PC-9 (cell line): ENCODE measurements at regions not wholly inside any gene's neighbourhood (a gene's known extent, or its start where the extent isn't known, plus 50 kb on each side); places are given as distances from the start of the nearest gene placed in this dataset.

ENCODE experiments used
- BruUV-seq: library from RNA; stranded (reverse); fragments of 400-500 nt; replicated peaks from 2 replicates; lab custom pipeline; 2021; lab: Mats Ljungman, UMichigan
- CTCF ChIA-PET: fragments of 300-600 bp; sonication (Branson Sonifier 250); formaldehyde crosslinking; loops from one replicate; lab custom pipeline; 2022; ENCODE audit warnings: antibody characterized with exemption; lab: Charles Lee
- POLR2A ChIA-PET: fragments of 300-600 bp; sonication (Branson Sonifier 250); formaldehyde crosslinking; loops from one replicate; lab custom pipeline; 2022; ENCODE audit warnings: antibody characterized with exemption; ENCODE audit not compliant: unreplicated experiment; lab: Charles Lee
- DNase-seq, 2 experiments: peaks; one replicate each; pipeline versions ENCODE4 v3.0.0 to v3.0.0-alpha.2; 2015 to 2022; ENCODE audit warnings: mixed read lengths in 1 of 2
- H2AFZ ChIP-seq: fragments of 200-600 bp; sonication (generic); 2 replicates; pipeline ENCODE4 v1.8.1; 2017; ENCODE audit warnings: antibody characterized with exemption
- H3F3A ChIP-seq: fragments of 200-600 bp; sonication (generic); 2 replicates; pipeline ENCODE4 v1.8.1; 2017; ENCODE audit warnings: antibody characterized with exemption, mild to moderate bottlenecking, low read depth; ENCODE audit not compliant: insufficient read depth
- H3K27ac ChIP-seq: fragments of 200-600 bp; sonication (generic); 2 replicates; pipeline ENCODE4 v1.6.1; 2016; ENCODE audit warnings: mixed run types
- H3K27me3 ChIP-seq: fragments of 200-600 bp; sonication (generic); 2 replicates; pipeline ENCODE4 v1.6.1; 2016; ENCODE audit warnings: low read depth, mixed run types; ENCODE audit not compliant: insufficient read depth
- H3K36me3 ChIP-seq: fragments of 200-600 bp; sonication (generic); 2 replicates; pipeline ENCODE4 v1.6.1; 2016; ENCODE audit warnings: low read depth, mixed run types
- H3K4me1 ChIP-seq: fragments of 200-600 bp; sonication (generic); replicated peaks from 2 replicates; pipeline ENCODE4 v1.6.1; 2016; ENCODE audit warnings: mixed run types; ENCODE audit not compliant: insufficient read depth
- H3K4me2 ChIP-seq: fragments of 200-600 bp; sonication (generic); 2 replicates; pipeline ENCODE4 v1.6.1; 2017; ENCODE audit warnings: mixed run types
- H3K4me3 ChIP-seq: fragments of 200-600 bp; sonication (generic); 2 replicates; pipeline ENCODE4 v1.6.1; 2016; ENCODE audit warnings: mixed run types
- H3K79me2 ChIP-seq: fragments of 200-600 bp; sonication (generic); 2 replicates; pipeline ENCODE4 v1.6.1; 2017; ENCODE audit warnings: low read depth, mixed run types
- H3K9me2 ChIP-seq: fragments of 200-600 bp; sonication (generic); 2 replicates; pipeline ENCODE4 v1.8.1; 2017; ENCODE audit warnings: mild to moderate bottlenecking; ENCODE audit not compliant: insufficient read depth
- H3K9me3 ChIP-seq: fragments of 200-600 bp; sonication (generic); 2 replicates; pipeline ENCODE4 v1.8.1; 2016; ENCODE audit warnings: low read depth; ENCODE audit not compliant: insufficient read depth
- H4K20me1 ChIP-seq: fragments of 200-600 bp; sonication (generic); 2 replicates; pipeline ENCODE4 v1.8.1; 2017; ENCODE audit not compliant: insufficient read depth
- CTCF ChIP-seq: fragments of 200-600 bp; sonication (generic); conservative IDR thresholded peaks from 2 replicates; pipeline ENCODE4 v1.6.1; 2017; ENCODE audit warnings: mixed run types, antibody characterized with exemption, mild to moderate bottlenecking, moderate library complexity
- EZH2 ChIP-seq: fragments of 200-600 bp; sonication (generic); IDR thresholded peaks from 2 replicates; pipeline ENCODE4 v1.8.0; 2017; ENCODE audit warnings: antibody characterized with exemption, low read depth
- intact Hi-C: fragments of 100-400 bp; cut with micrococcal nuclease; formaldehyde crosslinking; loops from one replicate; pipeline ENCODE4 v1.10.0; 2022; ENCODE audit not compliant: unreplicated experiment

GRCh38 chr18:71503222-71503621 lies 1040.9 kb downstream of the CBLN2 start:
- intact Hi-C loops, result no loop called here
- TF ChIP-seq EZH2 (no peak), CTCF (no peak)
- H3K4me1 ChIP-seq, result no peaks in the 10 kb centered on the region
- H3K9me2 ChIP-seq, result no peaks in the 10 kb centered on the region
- no peak overlapping the region for H3K4me2 ChIP-seq
- H3K36me3 ChIP-seq, result no peaks in the 10 kb centered on the region
- H3K27me3 ChIP-seq, result no peaks in the 10 kb centered on the region
- no peak overlapping the region for H3K27ac ChIP-seq
- no peaks in the 10 kb centered on the region for H3F3A ChIP-seq
- no peak overlapping the region for H2AFZ ChIP-seq
- H3K79me2 ChIP-seq, result no peaks in the 10 kb centered on the region
- no TSS peak for BruUV-seq
- CTCF ChIA-PET, result no interaction called here
- no peaks in the 10 kb centered on the region for H4K20me1 ChIP-seq
- H3K9me3 ChIP-seq, result peaks cover 5% of the 10 kb centered on the region; the same call in 1 of the 2 replicates
- no peak for DNase-seq
- no peak overlapping the region for H3K4me3 ChIP-seq
- POLR2A ChIA-PET, result interaction anchor here (0.6 kb wide), 1 partner anchor 86 kb away, joined by 3 read pairs; no protein-coding TSS in a partner anchor

DNA sequence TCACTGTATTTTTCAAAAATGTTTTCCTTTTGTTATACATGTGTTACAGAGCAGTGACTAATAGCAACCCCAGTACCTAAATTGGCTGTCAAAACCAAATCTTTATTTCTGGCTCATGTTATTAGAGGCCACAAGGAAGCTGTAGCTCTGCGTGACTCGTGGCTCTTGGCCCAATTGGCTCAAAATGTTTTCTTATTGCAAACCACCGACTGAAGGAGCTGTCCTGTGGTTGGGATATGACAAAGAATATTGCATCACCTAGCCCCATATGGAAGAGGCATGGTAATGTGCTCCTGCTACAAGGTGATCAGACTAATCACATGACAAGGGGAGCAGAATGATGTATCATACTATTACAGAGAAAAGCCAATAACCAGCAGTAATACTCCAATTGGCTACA lies 1058.5 kb downstream of the CBLN2 start:
- no peaks in the 10 kb centered on the region for H3K4me1 ChIP-seq
- CTCF ChIA-PET, result no interaction called here
- POLR2A ChIA-PET, result no interaction called here
- peak overlapping the region; percentile 72; the same call in 1 of the 2 replicates for H2AFZ ChIP-seq
- no peak overlapping the region for H3K27ac ChIP-seq
- H3K4me2 ChIP-seq, result no peak overlapping the region
- no peaks in the 10 kb centered on the region for H4K20me1 ChIP-seq
- H3K9me2 ChIP-seq, result no peaks in the 10 kb centered on the region
- no peaks in the 10 kb centered on the region for H3K27me3 ChIP-seq
- no peaks in the 10 kb centered on the region for H3F3A ChIP-seq
- no peak for TF ChIP-seq EZH2
- no peak for TF ChIP-seq CTCF
- intact Hi-C loops, result no loop called here
- DNase-seq, result no peak
- BruUV-seq, result no TSS peak
- H3K79me2 ChIP-seq, result no peaks in the 10 kb centered on the region
- no peaks in the 10 kb centered on the region for H3K9me3 ChIP-seq
- no peaks in the 10 kb centered on the region for H3K36me3 ChIP-seq
- H3K4me3 ChIP-seq, result no peak overlapping the region

DNA sequence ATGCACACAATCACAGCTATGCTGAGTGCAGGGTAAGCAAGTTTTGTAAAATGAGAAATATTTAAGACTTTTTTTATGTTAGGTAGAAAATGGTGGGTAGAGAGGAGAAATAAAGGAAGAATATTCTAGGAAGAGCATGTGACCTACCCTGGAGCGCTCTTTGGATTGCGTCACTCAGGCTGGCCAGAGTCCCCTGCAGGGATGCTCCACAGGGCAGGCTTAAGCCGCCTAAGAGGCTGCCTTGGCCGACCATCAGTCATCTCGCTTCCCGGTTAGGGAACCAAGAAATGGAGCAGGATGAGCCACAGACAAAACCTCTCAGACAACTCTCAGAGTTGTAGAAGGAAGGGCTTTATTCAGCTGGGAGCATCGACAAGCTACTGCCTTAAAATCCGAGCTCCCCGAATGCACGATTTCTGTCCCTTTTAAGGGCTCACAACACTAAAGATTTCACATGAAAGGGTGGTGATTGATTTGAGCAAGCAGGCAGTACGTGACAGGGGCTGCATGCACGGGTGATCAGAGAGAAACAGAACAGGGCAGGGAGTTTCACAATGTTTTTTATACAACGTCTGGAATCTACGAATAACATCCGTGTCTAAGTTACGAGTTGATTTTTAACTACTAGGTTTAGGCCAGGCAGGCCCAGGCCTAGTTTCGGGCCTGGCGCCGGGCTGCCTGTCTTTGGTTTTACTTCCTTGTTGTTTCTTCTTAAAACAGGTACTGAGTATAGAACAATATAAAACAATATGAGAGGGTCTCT lies 1072.0 kb downstream of the CBLN2 start:
- intact Hi-C loops, result no loop called here
- TF ChIP-seq EZH2, result no peak
- TF ChIP-seq CTCF, result no peak
- CTCF ChIA-PET, result no interaction called here
- H3K27me3 ChIP-seq, result no peaks in the 10 kb centered on the region
- H3K36me3 ChIP-seq, result no peaks in the 10 kb centered on the region
- DNase-seq, result no peak
- no TSS peak for BruUV-seq
- no peaks in the 10 kb centered on the region for H3K9me2 ChIP-seq
- POLR2A ChIA-PET, result no interaction called here
- no peaks in the 10 kb centered on the region for H3F3A ChIP-seq
- no peak overlapping the region for H2AFZ ChIP-seq
- H3K4me3 ChIP-seq, result no peak overlapping the region
- no peak overlapping the region for H3K4me2 ChIP-seq
- H3K4me1 ChIP-seq, result no peaks in the 10 kb centered on the region
- no peaks in the 10 kb centered on the region for H3K9me3 ChIP-seq
- no peaks in the 10 kb centered on the region for H4K20me1 ChIP-seq
- no peak overlapping the region for H3K27ac ChIP-seq
- H3K79me2 ChIP-seq, result no peaks in the 10 kb centered on the region
